MCF 10A (cell line): ENCODE measurements at regions not wholly inside any gene's neighbourhood (a gene's known extent, or its start where the extent isn't known, plus 50 kb on each side); places are given as distances from the start of the nearest gene placed in this dataset.
"Not testable (repeated sequence)": the region's sequence is repeated elsewhere in the genome, so short reads cannot be mapped to it uniquely, and the experiment has no call there.

ENCODE experiments used
- BruUV-seq: library from RNA; stranded (reverse); fragments of 400-500 nt; replicated peaks from 2 replicates; lab custom pipeline; 2021; lab: Mats Ljungman, UMichigan
- CTCF ChIA-PET: fragments of 300-600 bp; sonication (Branson Sonifier 250); formaldehyde crosslinking; extraction: SDS; loops from one replicate; lab custom pipeline; 2021; ENCODE audit warnings: antibody characterized with exemption, inconsistent platforms; lab: Yijun Ruan, JAX
- POLR2A ChIA-PET: fragments of 300-600, 350-650 bp; sonication (Branson Sonifier 250); formaldehyde crosslinking; extraction: SDS; loops from one replicate; lab custom pipeline; 2020; ENCODE audit warnings: antibody characterized with exemption, inconsistent platforms; lab: Yijun Ruan, JAX
- DNase-seq: peaks from one replicate; pipeline ENCODE4 v3.0.0-alpha.2; 2018; ENCODE audit not compliant: unreplicated experiment
- H3K27ac Mint-ChIP-seq: one replicate; pipeline ENCODE4 v1.8.0; 2022; ENCODE audit warnings: mild to moderate bottlenecking, low read depth, mixed read lengths; ENCODE audit not compliant: unreplicated experiment
- H3K27me3 Mint-ChIP-seq: one replicate; pipeline ENCODE4 v1.8.0; 2022; ENCODE audit warnings: mixed read lengths; ENCODE audit not compliant: insufficient read depth, unreplicated experiment
- H3K36me3 Mint-ChIP-seq: one replicate; pipeline ENCODE4 v1.8.0; 2022; ENCODE audit warnings: mild to moderate bottlenecking, moderate library complexity, mixed read lengths; ENCODE audit not compliant: insufficient read depth, unreplicated experiment
- H3K4me1 Mint-ChIP-seq: one replicate; pipeline ENCODE4 v1.8.0; 2022; ENCODE audit warnings: mixed read lengths; ENCODE audit not compliant: insufficient read depth, unreplicated experiment
- H3K4me3 Mint-ChIP-seq: one replicate; pipeline ENCODE4 v1.8.0; 2022; ENCODE audit warnings: mild to moderate bottlenecking, moderate library complexity, mixed read lengths; ENCODE audit not compliant: unreplicated experiment
- H3K9me3 Mint-ChIP-seq: one replicate; pipeline ENCODE4 v1.8.0; 2022; ENCODE audit warnings: mixed read lengths; ENCODE audit not compliant: unreplicated experiment
- CTCF ChIP-seq: fragments of 200-600 bp; IDR thresholded peaks from one replicate; pipeline ENCODE4 v1.8.0; 2022; ENCODE audit warnings: antibody characterized with exemption, mild to moderate bottlenecking; ENCODE audit not compliant: unreplicated experiment
- intact Hi-C: fragments of 100-400 bp; cut with micrococcal nuclease; formaldehyde crosslinking; loops from 2 replicates; pipeline ENCODE4 v1.14.1; 2022

- no peaks in the 10 kb centered on the region for H3K27me3 Mint-ChIP-seq
- H3K9me3 Mint-ChIP-seq, result no peaks in the 10 kb centered on the region
- DNase-seq, result peak; percentile 99
- intact Hi-C loops, result loop anchor here (1.0 to 2.0 kb wide), 2 partner anchors 38 to 136 kb away; no protein-coding TSS in a partner anchor
- peak overlapping the region; percentile 100 for H3K27ac Mint-ChIP-seq
- peak overlapping the region; percentile 75 for H3K4me3 Mint-ChIP-seq
- peaks cover 26% of the 10 kb centered on the region for H3K36me3 Mint-ChIP-seq
- CTCF ChIA-PET, result interaction anchor here (0.6 to 1.4 kb wide), 2 partner anchors 10 to 31 kb away, joined by 3 to 4 read pairs; no protein-coding TSS in a partner anchor
- no peak for TF ChIP-seq CTCF
- no TSS peak for BruUV-seq
- POLR2A ChIA-PET, result interaction anchor here (0.7 to 13.4 kb wide), 32 partner anchors 10 to 729 kb away, joined by 3 to 443 read pairs (median 7); partner anchors contain the start of gene SEC14L1
- H3K4me1 Mint-ChIP-seq, result peaks cover 55% of the 10 kb centered on the region
These were observed 146.1 kb downstream of the SEC14L1 start for GRCh38 chr17:77286641-77287431.

DNA sequence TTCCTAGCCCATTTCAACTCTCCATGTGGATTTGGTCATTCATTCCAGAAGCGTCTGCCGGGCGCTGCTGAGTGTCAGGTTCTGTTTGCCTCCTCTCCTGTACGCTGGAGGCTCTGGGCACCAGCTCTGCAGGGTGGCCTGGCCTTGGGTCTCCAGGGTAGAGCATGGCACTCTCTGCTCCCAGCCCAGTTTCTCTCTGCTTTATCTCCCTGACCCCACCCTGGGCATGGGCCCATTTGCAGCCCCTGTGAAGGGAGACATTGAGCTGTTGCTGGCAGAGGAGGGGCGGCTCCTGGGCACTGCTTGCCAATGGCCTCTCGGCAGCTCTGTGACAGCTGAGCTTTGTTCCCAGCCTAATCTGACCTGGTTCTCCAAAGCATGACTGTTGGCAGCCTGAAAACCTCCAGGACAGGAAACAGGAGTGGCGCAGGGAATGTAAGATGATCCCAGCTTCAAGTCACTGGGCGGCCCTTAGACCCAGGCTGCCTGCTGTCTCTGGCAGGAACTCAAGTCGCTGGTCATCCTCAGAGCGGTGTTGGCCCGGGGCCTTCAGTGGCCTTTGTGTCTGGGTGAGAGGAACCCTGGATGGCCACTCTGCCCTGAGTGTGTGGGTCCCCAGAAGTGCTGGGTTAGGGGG is 146.8 kb downstream of the SEC14L1 start:
- Mint-ChIP-seq H3K9me3 (no peaks in the 10 kb centered on the region), H3K4me3 (peak overlapping the region; percentile 75), H3K27ac (peak overlapping the region; percentile 100), H3K4me1 (peaks cover 53% of the 10 kb centered on the region), H3K27me3 (no peaks in the 10 kb centered on the region), H3K36me3 (peaks cover 30% of the 10 kb centered on the region)
- TSS peak; percentile 2 for BruUV-seq
- CTCF ChIA-PET, result no interaction called here
- intact Hi-C loops, result loop anchor here (1.0 to 2.0 kb wide), 2 partner anchors 38 to 135 kb away; no protein-coding TSS in a partner anchor
- TF ChIP-seq CTCF, result no peak
- DNase-seq, result peak; percentile 97
- POLR2A ChIA-PET, result interaction anchor here (0.7 to 13.4 kb wide), 28 partner anchors 7 to 403 kb away, joined by 3 to 443 read pairs (median 7); partner anchors contain the start of gene SEC14L1

DNA sequence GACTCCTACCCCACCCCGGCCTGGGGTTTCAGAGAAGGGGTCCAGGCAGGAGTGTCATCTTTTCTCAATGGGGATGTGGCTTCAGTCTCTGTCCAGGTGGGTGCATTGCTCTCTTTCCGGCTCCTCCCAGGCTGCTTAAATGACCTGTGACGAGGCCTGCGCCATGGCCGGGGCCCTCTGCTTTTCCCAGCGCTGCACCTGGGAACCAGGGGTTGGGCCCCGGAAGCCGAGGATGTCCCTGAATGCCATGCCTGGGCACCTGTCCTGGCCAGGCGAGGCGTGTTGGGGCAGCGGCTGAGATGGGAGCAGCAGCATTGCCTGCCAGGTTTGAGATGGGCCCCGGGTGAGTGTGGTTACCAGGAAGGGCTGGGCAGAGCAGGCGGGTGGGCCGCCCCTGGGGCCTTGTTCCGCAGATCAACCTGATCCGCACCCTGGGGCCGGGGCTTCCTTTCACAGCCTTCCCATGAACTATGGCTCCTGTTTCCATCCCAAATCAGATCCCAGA is 147.4 kb downstream of the SEC14L1 start:
- intact Hi-C loops, result no loop called here
- Mint-ChIP-seq H3K4me3 (peak overlapping the region; percentile 75), H3K36me3 (peaks cover 35% of the 10 kb centered on the region), H3K27ac (peak overlapping the region; percentile 100), H3K4me1 (peaks cover 49% of the 10 kb centered on the region), H3K9me3 (no peaks in the 10 kb centered on the region), H3K27me3 (no peaks in the 10 kb centered on the region)
- CTCF ChIA-PET, result interaction anchor here (0.5 to 1.6 kb wide), 4 partner anchors 11 to 190 kb away, joined by 3 to 5 read pairs (median 4); no protein-coding TSS in a partner anchor
- BruUV-seq, result no TSS peak
- peak; percentile 87 for DNase-seq
- TF ChIP-seq CTCF, result no peak
- POLR2A ChIA-PET, result interaction anchor here (0.7 to 13.4 kb wide), 26 partner anchors 8 to 550 kb away, joined by 3 to 443 read pairs (median 5); partner anchors contain the start of genes MFSD11 and SEC14L1

GRCh38 chr17:77290759-77291558 is 150.2 kb downstream of the SEC14L1 start:
- POLR2A ChIA-PET, result interaction anchor here (0.6 to 13.4 kb wide), 5 partner anchors 9 to 33 kb away, joined by 3 to 443 read pairs (median 3); no protein-coding TSS in a partner anchor
- H3K9me3 Mint-ChIP-seq, BruUV-seq, H3K27ac Mint-ChIP-seq, intact Hi-C loops, H3K27me3 Mint-ChIP-seq, DNase-seq, H3K4me3 Mint-ChIP-seq: not testable (repeated sequence)
- H3K4me1 Mint-ChIP-seq, result peaks cover 36% of the 10 kb centered on the region
- CTCF ChIA-PET, result interaction anchor here (0.6 kb wide), 1 partner anchor 68 kb away, joined by 3 read pairs; no protein-coding TSS in a partner anchor
- H3K36me3 Mint-ChIP-seq, result peaks cover 53% of the 10 kb centered on the region
